WTC11 (cell line): ENCODE measurements at regions not wholly inside any gene's neighbourhood (a gene's known extent, or its start where the extent isn't known, plus 50 kb on each side); places are given as distances from the start of the nearest gene placed in this dataset.

Experiments
- ATAC-seq: fragments of 200-7000 bp; cut with Tn5 transposase; 2 replicates; pipeline ENCODE4 v1.10.0; 2021; ENCODE audit warnings: mild to moderate bottlenecking, moderate library complexity
- CTCF ChIA-PET: fragments of 300-600 bp; sonication (Branson Sonifier 250); formaldehyde crosslinking; loops from one replicate; lab custom pipeline; 2021; ENCODE audit warnings: antibody characterized with exemption; lab: Charles Lee
- POLR2A ChIA-PET: fragments of 350-600 bp; sonication (Branson Sonifier 250); formaldehyde crosslinking; loops from one replicate; lab custom pipeline; 2021; ENCODE audit warnings: antibody characterized with exemption; lab: Charles Lee
- DNase-seq: peaks from one replicate; pipeline ENCODE4 v3.0.0; 2021; ENCODE audit warnings: low spot score
- H3K27ac Mint-ChIP-seq: 2 replicates; pipeline ENCODE4 v1.8.0; 2021; ENCODE audit warnings: mixed read lengths
- H3K27me3 Mint-ChIP-seq: 2 replicates; pipeline ENCODE4 v1.8.0; 2021; ENCODE audit warnings: low read depth, mild to moderate bottlenecking, moderate library complexity, mixed read lengths
- H3K36me3 Mint-ChIP-seq: 2 replicates; pipeline ENCODE4 v1.8.0; 2021; ENCODE audit warnings: mixed read lengths
- H3K4me1 Mint-ChIP-seq: 2 replicates; pipeline ENCODE4 v1.8.0; 2022; ENCODE audit warnings: mixed read lengths
- H3K4me3 Mint-ChIP-seq: 2 replicates; pipeline ENCODE4 v1.8.0; 2021; ENCODE audit warnings: mild to moderate bottlenecking, moderate library complexity, mixed read lengths
- H3K9me3 Mint-ChIP-seq: 2 replicates; pipeline ENCODE4 v1.8.0; 2021; ENCODE audit warnings: mixed read lengths
- AR ChIP-seq: fragments of 250-450 bp; sonication (Bioruptor Pico); IDR thresholded peaks from 2 replicates; pipeline ENCODE4 v1.9.0; 2021; ENCODE audit warnings: mild to moderate bottlenecking
- CREM ChIP-seq: sonication (generic); formaldehyde crosslinking; IDR thresholded peaks from 2 replicates; pipeline ENCODE4 v1.8.1; 2022; ENCODE audit warnings: mild to moderate bottlenecking, missing genetic modification reagents, moderate library complexity
- E2F4 ChIP-seq: sonication (generic); formaldehyde crosslinking; IDR thresholded peaks from 2 replicates; pipeline ENCODE4 v1.8.1; 2022; ENCODE audit warnings: low read depth, mild to moderate bottlenecking, moderate library complexity, missing genetic modification reagents, borderline replicate concordance
- EMX1 ChIP-seq: fragments of 250-450 bp; sonication (Bioruptor Pico); IDR thresholded peaks from 2 replicates; pipeline ENCODE4 v1.8.0; 2021; ENCODE audit warnings: mild to moderate bottlenecking
- FOXJ3 ChIP-seq: sonication (generic); formaldehyde crosslinking; IDR thresholded peaks from 2 replicates; pipeline ENCODE4 v1.9.0; 2021; ENCODE audit warnings: missing genetic modification reagents, mild to moderate bottlenecking, borderline replicate concordance
- FOXK1 ChIP-seq: sonication (generic); formaldehyde crosslinking; IDR thresholded peaks from 2 replicates; pipeline ENCODE4 v1.8.0; 2022; ENCODE audit warnings: mild to moderate bottlenecking, moderate library complexity, missing genetic modification reagents
- HMGA2 ChIP-seq: fragments of 250-450 bp; sonication (Bioruptor Pico); IDR thresholded peaks from 2 replicates; pipeline ENCODE4 v1.4.0; 2021; ENCODE audit warnings: mild to moderate bottlenecking, moderate library complexity
- HMGXB4 ChIP-seq: sonication (generic); formaldehyde crosslinking; IDR thresholded peaks from 2 replicates; pipeline ENCODE4 v1.8.1; 2023; ENCODE audit warnings: mild to moderate bottlenecking, moderate library complexity, missing genetic modification reagents
- JUN ChIP-seq: sonication (generic); formaldehyde crosslinking; IDR thresholded peaks from 2 replicates; pipeline ENCODE4 v1.8.0; 2023; ENCODE audit warnings: mild to moderate bottlenecking, missing genetic modification reagents
- MLX ChIP-seq: sonication (generic); formaldehyde crosslinking; IDR thresholded peaks from 2 replicates; pipeline ENCODE4 v1.8.1; 2023; ENCODE audit warnings: mild to moderate bottlenecking, missing genetic modification reagents, moderate library complexity
- NFYB ChIP-seq: sonication (generic); formaldehyde crosslinking; conservative IDR thresholded peaks from 2 replicates; pipeline ENCODE4 v1.8.0; 2022; ENCODE audit warnings: low read depth, missing genetic modification reagents
- PREB ChIP-seq: sonication (generic); formaldehyde crosslinking; IDR thresholded peaks from 2 replicates; pipeline ENCODE4 v1.8.1; 2022; ENCODE audit warnings: mild to moderate bottlenecking, missing genetic modification reagents, moderate library complexity, borderline replicate concordance
- TEAD4 ChIP-seq: sonication (generic); formaldehyde crosslinking; IDR thresholded peaks from 2 replicates; pipeline ENCODE4 v1.8.0; 2022; ENCODE audit warnings: mild to moderate bottlenecking, missing genetic modification reagents
- ZBTB21 ChIP-seq: sonication (generic); formaldehyde crosslinking; IDR thresholded peaks from 2 replicates; pipeline ENCODE4 v1.8.1; 2023; ENCODE audit warnings: mild to moderate bottlenecking, missing genetic modification reagents, borderline replicate concordance
- ZBTB43 ChIP-seq: sonication (generic); formaldehyde crosslinking; IDR thresholded peaks from 2 replicates; pipeline ENCODE4 v1.8.1; 2023; ENCODE audit warnings: mild to moderate bottlenecking, missing genetic modification reagents
- ZNF121 ChIP-seq: sonication (generic); formaldehyde crosslinking; IDR thresholded peaks from 2 replicates; pipeline ENCODE4 v1.8.0; 2023; ENCODE audit warnings: missing genetic modification reagents
- ZNF219 ChIP-seq: sonication (generic); formaldehyde crosslinking; IDR thresholded peaks from 2 replicates; pipeline ENCODE4 v1.8.0; 2023; ENCODE audit warnings: missing genetic modification reagents, mild to moderate bottlenecking, borderline replicate concordance
- ZNF281 ChIP-seq: sonication (generic); formaldehyde crosslinking; IDR thresholded peaks from 2 replicates; pipeline ENCODE4 v1.8.0; 2023; ENCODE audit warnings: mild to moderate bottlenecking, missing genetic modification reagents
- ZSCAN18 ChIP-seq: fragments of 250-450 bp; sonication (Bioruptor Pico); IDR thresholded peaks from 2 replicates; pipeline ENCODE4 v2.1.2; 2022; ENCODE audit warnings: mild to moderate bottlenecking, moderate library complexity

- TF ChIP-seq MLX (CRISPR knock-in tag) = no peak
- no peak for TF ChIP-seq HMGXB4 (CRISPR knock-in tag)
- TF ChIP-seq E2F4 (CRISPR knock-in tag) = no peak
- no peak for TF ChIP-seq HMGA2 (CRISPR knock-in tag)
- no peak for TF ChIP-seq EMX1 (CRISPR knock-in tag)
- no peak for TF ChIP-seq CREM
- TF ChIP-seq ZSCAN18 (CRISPR knock-in tag) = no peak
- no peak for TF ChIP-seq ZNF281 (CRISPR knock-in tag)
- TF ChIP-seq TEAD4 (CRISPR knock-in tag) = no peak
- no peak for TF ChIP-seq ZNF219
Measured at GRCh38 chrX:68894142-68894512, 65.3 kb downstream of the EFNB1 start (continued).

GRCh38 chrX:68892651-68893050, 63.8 kb downstream of the EFNB1 start:
- Mint-ChIP-seq H3K27ac (no peak overlapping the region), H3K27me3 (peaks cover 37% of the 10 kb centered on the region), H3K4me3 (no peak overlapping the region), H3K9me3 (no peaks in the 10 kb centered on the region; the same call in 1 of the 2 replicates), H3K4me1 (peaks cover 29% of the 10 kb centered on the region), H3K36me3 (no peaks in the 10 kb centered on the region)
- POLR2A ChIA-PET = no interaction called here
- CTCF ChIA-PET = interaction anchor here (1.4 to 4.2 kb wide), 3 partner anchors 10 to 64 kb away, joined by 3 to 29 read pairs (median 5); partner anchors contain the start of gene EFNB1
- ATAC-seq = 0 out of 2 replicates have a peak, but pooled peaks have one; percentile 8
- DNase-seq = no peak
- TF ChIP-seq ZNF281 (CRISPR knock-in tag) = no peak
- TF ChIP-seq FOXJ3 (CRISPR knock-in tag) = no peak
- TF ChIP-seq AR = no peak
- TF ChIP-seq JUN = no peak
- TF ChIP-seq ZNF121 = no peak
- no peak for TF ChIP-seq MLX (CRISPR knock-in tag)
- TF ChIP-seq PREB (CRISPR knock-in tag) = no peak
- TF ChIP-seq ZBTB43 (CRISPR knock-in tag) = no peak
- TF ChIP-seq FOXK1 (CRISPR knock-in tag) = no peak
- no peak for TF ChIP-seq NFYB
- no peak for TF ChIP-seq ZBTB21 (CRISPR knock-in tag)
